GM12865 (cell line): ENCODE measurements at regions not wholly inside any gene's neighbourhood (a gene's known extent, or its start where the extent isn't known, plus 50 kb on each side); places are given as distances from the start of the nearest gene placed in this dataset.
"Not testable (repeated sequence)": the region's sequence is repeated elsewhere in the genome, so short reads cannot be mapped to it uniquely, and the experiment has no call there.

Experiments
- DNase-seq: peaks from one replicate; pipeline ENCODE4 v3.0.0; 2010; ENCODE audit warnings: low read depth
- H3K4me3 ChIP-seq: 2 replicates; pipeline ENCODE4 v1.5.1; 2011; ENCODE audit warnings: mild to moderate bottlenecking, low read depth, low read length, control low read depth
- CTCF ChIP-seq: IDR thresholded peaks from 2 replicates; pipeline ENCODE4 v1.5.1; 2011; ENCODE audit warnings: low read length, control low read depth, low read depth, inconsistent platforms; ENCODE audit not compliant: insufficient read depth; ENCODE audit errors: missing control alignments

- no peak overlapping the region for H3K4me3 ChIP-seq
- TF ChIP-seq CTCF = no peak
- no peak for DNase-seq
These were observed 101.1 kb upstream of the GALNT18 start for GRCh38 chr11:11722861-11723260.

- no peak for TF ChIP-seq CTCF
- no peak for DNase-seq
- H3K4me3 ChIP-seq = no peak overlapping the region
These were observed 100.4 kb upstream of the GALNT18 start for GRCh38 chr11:11722246-11722645.

GRCh38 chr11:11718511-11718910, 96.7 kb upstream of the GALNT18 start:
- no peak for TF ChIP-seq CTCF
- H3K4me3 ChIP-seq = no peak overlapping the region
- no peak for DNase-seq

GRCh38 chr11:11717064-11717725, 95.4 kb upstream of the GALNT18 start:
- no peak overlapping the region for H3K4me3 ChIP-seq
- TF ChIP-seq CTCF = no peak
- no peak for DNase-seq

- DNase-seq, H3K4me3 ChIP-seq: not testable (repeated sequence)
These were observed 93.3 kb upstream of the GALNT18 start for GRCh38 chr11:11715075-11715474.

- no peak for DNase-seq
- TF ChIP-seq CTCF = no peak
These were observed 88.8 kb upstream of the GALNT18 start for GRCh38 chr11:11710556-11710955.

GRCh38 chr11:11709447-11710239, 87.8 kb upstream of the GALNT18 start:
- no peak for TF ChIP-seq CTCF
- DNase-seq = no peak
- H3K4me3 ChIP-seq = no peak overlapping the region

More at GRCh38 chr11:11710556-11710955, 88.8 kb upstream of the GALNT18 start:
- no peak overlapping the region for H3K4me3 ChIP-seq
